SK-N-SH (cell line): ENCODE measurements at regions not wholly inside any gene's neighbourhood (a gene's known extent, or its start where the extent isn't known, plus 50 kb on each side); places are given as distances from the start of the nearest gene placed in this dataset.

ENCODE experiments used
- CTCF ChIA-PET: fragments of 300-600, 350-600 bp; formaldehyde crosslinking; extraction: SDS; loops from one replicate; lab custom pipeline; 2021; lab: Yijun Ruan, JAX
- POLR2A ChIA-PET: fragments of 350-600 bp; sonication (Branson Sonifier 250); formaldehyde crosslinking; extraction: SDS; loops from one replicate; lab custom pipeline; 2020; ENCODE audit warnings: antibody characterized with exemption, inconsistent platforms; lab: Yijun Ruan, JAX
- DNase-seq: peaks from one replicate; pipeline ENCODE4 v3.0.0; 2012
- H2AFZ ChIP-seq: fragments of 200-600 bp; sonication (generic); 2 replicates; pipeline ENCODE4 v1.8.1; 2016; ENCODE audit warnings: antibody characterized with exemption, mild to moderate bottlenecking, low read depth
- H3F3A ChIP-seq: fragments of 200-600 bp; sonication (generic); replicated peaks from 2 replicates; pipeline ENCODE3; 2016; ENCODE audit warnings: antibody characterized with exemption, mild to moderate bottlenecking; ENCODE audit not compliant: insufficient read depth
- H3K27ac ChIP-seq, 2 experiments: fragments of 200-500 bp in 1 of 2; fragments of 200-600 bp in 1 of 2; sonication (Bioruptor generic) in 1 of 2; sonication (generic), shearing (Covaris generic) in 1 of 2; 2 replicates each; pipeline versions ENCODE4 v1.5.1 to v1.6.1; 2014 to 2016; ENCODE audit warnings: low read depth in 2 of 2, inconsistent platforms in 1 of 2, low read length in 1 of 2, mild to moderate bottlenecking in 1 of 2, mixed read lengths in 1 of 2
- H3K27me3 ChIP-seq: fragments of 200-600 bp; sonication (generic), shearing (Covaris generic); 2 replicates; pipeline ENCODE4 v1.6.1; 2016; ENCODE audit warnings: mixed run types; ENCODE audit not compliant: insufficient read depth
- H3K36me3 ChIP-seq, 2 experiments: fragments of 200-500 bp in 1 of 2; fragments of 200-600 bp in 1 of 2; sonication (Bioruptor generic) in 1 of 2; sonication (generic) in 1 of 2; replicated peaks in 1 of 2; 2 replicates each; pipeline versions ENCODE3 to v1.5.1; 2014 to 2016; ENCODE audit warnings: low read length in 1 of 2, mild to moderate bottlenecking in 1 of 2; ENCODE audit not compliant: insufficient read depth in 2 of 2, control insufficient read depth in 1 of 2
- H3K4me1 ChIP-seq, 2 experiments: fragments of 200-500 bp in 1 of 2; fragments of 200-600 bp in 1 of 2; sonication (Bioruptor generic) in 1 of 2; sonication (generic), shearing (Covaris generic) in 1 of 2; 2 replicates each; pipeline versions ENCODE4 v1.5.1 to v1.6.1; 2014 to 2016; ENCODE audit warnings: low read depth in 1 of 2, low read length in 1 of 2, mixed run types in 1 of 2; ENCODE audit not compliant: insufficient read depth in 2 of 2, control insufficient read depth in 1 of 2
- H3K4me2 ChIP-seq: fragments of 200-600 bp; sonication (generic), shearing (Covaris generic); 2 replicates; pipeline ENCODE4 v1.6.1; 2017; ENCODE audit warnings: mixed run types
- H3K4me3 ChIP-seq, 2 experiments: fragments of 200-500 bp in 1 of 2; fragments of 200-600 bp in 1 of 2; sonication (Bioruptor generic) in 1 of 2; sonication (generic), shearing (Covaris generic) in 1 of 2; 2 replicates each; pipeline versions ENCODE4 v1.5.1 to v1.8.1; 2014 to 2016; ENCODE audit warnings: low read depth in 2 of 2, inconsistent platforms in 1 of 2, low read length in 1 of 2, mild to moderate bottlenecking in 1 of 2, mixed read lengths in 1 of 2, moderate library complexity in 1 of 2
- H3K79me2 ChIP-seq: fragments of 200-600 bp; sonication (generic); 2 replicates; pipeline ENCODE4 v1.8.1; 2017; ENCODE audit warnings: mild to moderate bottlenecking; ENCODE audit not compliant: insufficient read depth
- H3K9ac ChIP-seq: fragments of 200-600 bp; sonication (generic); 2 replicates; pipeline ENCODE4 v1.6.1; 2017; ENCODE audit warnings: mixed run types
- H3K9me2 ChIP-seq: fragments of 200-600 bp; sonication (generic); 2 replicates; pipeline ENCODE4 v1.6.1; 2017; ENCODE audit warnings: mixed run types
- H3K9me3 ChIP-seq: fragments of 200-600 bp; sonication (generic); 2 replicates; pipeline ENCODE4 v1.6.1; 2017; ENCODE audit warnings: mixed run types, mild to moderate bottlenecking, moderate library complexity
- H4K20me1 ChIP-seq: fragments of 200-600 bp; sonication (generic); 2 replicates; pipeline ENCODE4 v1.6.1; 2017; ENCODE audit warnings: mild to moderate bottlenecking, mixed run types; ENCODE audit not compliant: insufficient read depth
- EZH2phosphoT487 ChIP-seq: fragments of 200-600 bp; sonication (generic); IDR thresholded peaks from 2 replicates; pipeline ENCODE4 v1.6.1; 2017; ENCODE audit warnings: low read depth, mixed run types, mild to moderate bottlenecking, antibody characterized with exemption, moderate library complexity, borderline replicate concordance
- FOSL2 ChIP-seq: IDR thresholded peaks from 2 replicates; pipeline ENCODE4 v1.4.0; 2012; ENCODE audit warnings: low read depth, mild to moderate bottlenecking, moderate library complexity, borderline replicate concordance
- FOXJ3 ChIP-seq: sonication (generic); formaldehyde crosslinking; IDR thresholded peaks from 2 replicates; pipeline ENCODE4 v1.5.1; 2020; ENCODE audit warnings: mild to moderate bottlenecking, missing genetic modification reagents
- JUND ChIP-seq: IDR thresholded peaks from 2 replicates; pipeline ENCODE4 v1.4.0; 2012
- MEF2A ChIP-seq: IDR thresholded peaks from 2 replicates; pipeline ENCODE4 v1.4.0; 2012; ENCODE audit warnings: low read depth, borderline replicate concordance
- MXI1 ChIP-seq: IDR thresholded peaks from 2 replicates; pipeline ENCODE4 v1.6.1; 2012; ENCODE audit warnings: mild to moderate bottlenecking, low read depth, low read length, improper control_type of control experiment
- NFIC ChIP-seq: IDR thresholded peaks from 2 replicates; pipeline ENCODE4 v1.4.0; 2012; ENCODE audit warnings: borderline replicate concordance
- NRF1 ChIP-seq: IDR thresholded peaks from 2 replicates; pipeline ENCODE4 v1.6.1; 2012; ENCODE audit warnings: low read depth, mild to moderate bottlenecking, low read length
- POLR2AphosphoS5 ChIP-seq: IDR thresholded peaks from 2 replicates; pipeline ENCODE4 v1.6.1; 2012; ENCODE audit warnings: low read depth, low read length
- RCOR1 ChIP-seq: fragments of 150-350 bp; IDR thresholded peaks from 2 replicates; pipeline ENCODE4 v1.6.1; 2017; ENCODE audit warnings: antibody characterized with exemption, low read length
- RXRA ChIP-seq: IDR thresholded peaks from 2 replicates; pipeline ENCODE4 v1.4.0; 2012; ENCODE audit warnings: low read depth, mild to moderate bottlenecking, borderline replicate concordance
- SIN3A ChIP-seq: IDR thresholded peaks from 2 replicates; pipeline ENCODE4 v1.6.1; 2012; ENCODE audit warnings: low read depth, mild to moderate bottlenecking, low read length, moderate library complexity, borderline replicate concordance
- TAF1 ChIP-seq: IDR thresholded peaks from 2 replicates; pipeline ENCODE4 v1.6.1; 2012; ENCODE audit warnings: low read depth, mild to moderate bottlenecking, low read length, moderate library complexity, borderline replicate concordance
- TEAD4 ChIP-seq: IDR thresholded peaks from 2 replicates; pipeline ENCODE4 v1.4.0; 2012; ENCODE audit warnings: mild to moderate bottlenecking, borderline replicate concordance; ENCODE audit not compliant: insufficient read depth
- YY1 ChIP-seq: IDR thresholded peaks from 2 replicates; pipeline ENCODE4 v1.4.0; 2012; ENCODE audit warnings: low read depth, mild to moderate bottlenecking
- WGBS: methylation state at CpG from one replicate; pipeline ENCODE4 v1.1.6; 2017; ENCODE audit warnings: low lambda C conversion rate; 5-methylcytosine and 5-hydroxymethylcytosine counted together
- TF ChIP-seq, protein P1 (sequence below): IDR thresholded peaks from 2 replicates; pipeline ENCODE4 v1.4.0; 2012; ENCODE audit warnings: low read depth
- TF ChIP-seq, protein P2 (sequence below): IDR thresholded peaks from 2 replicates; pipeline ENCODE4 v1.6.1; 2012; ENCODE audit warnings: mild to moderate bottlenecking, low read depth, low read length, moderate library complexity
- TF ChIP-seq, protein P3 (sequence below): IDR thresholded peaks from 2 replicates; pipeline ENCODE4; 2012
- TF ChIP-seq, protein P4 (sequence below): fragments of 150-350 bp; IDR thresholded peaks from 2 replicates; pipeline ENCODE4 v1.6.1; 2016; ENCODE audit warnings: mild to moderate bottlenecking, low read depth, low read length

DNA sequence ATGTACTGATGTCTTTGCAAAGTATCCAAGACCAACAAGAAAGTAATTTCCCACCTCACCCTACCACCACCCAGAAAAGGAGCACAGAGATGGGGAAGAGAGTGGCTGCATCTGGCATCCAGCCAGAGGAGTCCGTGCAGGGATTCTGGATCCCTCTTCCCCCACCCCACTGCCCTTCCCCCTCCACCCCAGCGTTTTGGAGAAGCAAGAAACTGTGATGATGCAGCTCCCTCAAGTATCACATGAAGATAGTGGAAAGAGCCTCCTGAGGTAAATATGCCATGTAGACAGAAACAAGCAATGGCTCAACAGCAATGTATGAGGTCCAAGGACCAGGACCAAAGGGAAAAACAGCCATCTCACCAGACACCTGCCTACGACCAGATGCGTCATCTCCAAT, 153.8 kb downstream of the DEPDC1B start:
- H3K79me2 ChIP-seq, result no peaks in the 10 kb centered on the region
- no peaks in the 10 kb centered on the region for H3K9me2 ChIP-seq
- H2AFZ ChIP-seq, result no peak overlapping the region
- CTCF ChIA-PET, result no interaction called here
- no peak overlapping the region for H3K4me3 ChIP-seq
- TF ChIP-seq TEAD4 (no peak), TAF1 (no peak), RXRA (no peak), SIN3A (no peak), YY1 (no peak), JUND (no peak), POLR2AphosphoS5 (no peak), FOSL2 (no peak), FOXJ3 (CRISPR knock-in tag) (no peak)
- TF ChIP-seq, protein P1, sequence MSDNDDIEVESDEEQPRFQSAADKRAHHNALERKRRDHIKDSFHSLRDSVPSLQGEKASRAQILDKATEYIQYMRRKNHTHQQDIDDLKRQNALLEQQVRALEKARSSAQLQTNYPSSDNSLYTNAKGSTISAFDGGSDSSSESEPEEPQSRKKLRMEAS, result no peak
- TF ChIP-seq, protein P2, sequence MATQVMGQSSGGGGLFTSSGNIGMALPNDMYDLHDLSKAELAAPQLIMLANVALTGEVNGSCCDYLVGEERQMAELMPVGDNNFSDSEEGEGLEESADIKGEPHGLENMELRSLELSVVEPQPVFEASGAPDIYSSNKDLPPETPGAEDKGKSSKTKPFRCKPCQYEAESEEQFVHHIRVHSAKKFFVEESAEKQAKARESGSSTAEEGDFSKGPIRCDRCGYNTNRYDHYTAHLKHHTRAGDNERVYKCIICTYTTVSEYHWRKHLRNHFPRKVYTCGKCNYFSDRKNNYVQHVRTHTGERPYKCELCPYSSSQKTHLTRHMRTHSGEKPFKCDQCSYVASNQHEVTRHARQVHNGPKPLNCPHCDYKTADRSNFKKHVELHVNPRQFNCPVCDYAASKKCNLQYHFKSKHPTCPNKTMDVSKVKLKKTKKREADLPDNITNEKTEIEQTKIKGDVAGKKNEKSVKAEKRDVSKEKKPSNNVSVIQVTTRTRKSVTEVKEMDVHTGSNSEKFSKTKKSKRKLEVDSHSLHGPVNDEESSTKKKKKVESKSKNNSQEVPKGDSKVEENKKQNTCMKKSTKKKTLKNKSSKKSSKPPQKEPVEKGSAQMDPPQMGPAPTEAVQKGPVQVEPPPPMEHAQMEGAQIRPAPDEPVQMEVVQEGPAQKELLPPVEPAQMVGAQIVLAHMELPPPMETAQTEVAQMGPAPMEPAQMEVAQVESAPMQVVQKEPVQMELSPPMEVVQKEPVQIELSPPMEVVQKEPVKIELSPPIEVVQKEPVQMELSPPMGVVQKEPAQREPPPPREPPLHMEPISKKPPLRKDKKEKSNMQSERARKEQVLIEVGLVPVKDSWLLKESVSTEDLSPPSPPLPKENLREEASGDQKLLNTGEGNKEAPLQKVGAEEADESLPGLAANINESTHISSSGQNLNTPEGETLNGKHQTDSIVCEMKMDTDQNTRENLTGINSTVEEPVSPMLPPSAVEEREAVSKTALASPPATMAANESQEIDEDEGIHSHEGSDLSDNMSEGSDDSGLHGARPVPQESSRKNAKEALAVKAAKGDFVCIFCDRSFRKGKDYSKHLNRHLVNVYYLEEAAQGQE, result no peak
- TF ChIP-seq, protein P3, sequence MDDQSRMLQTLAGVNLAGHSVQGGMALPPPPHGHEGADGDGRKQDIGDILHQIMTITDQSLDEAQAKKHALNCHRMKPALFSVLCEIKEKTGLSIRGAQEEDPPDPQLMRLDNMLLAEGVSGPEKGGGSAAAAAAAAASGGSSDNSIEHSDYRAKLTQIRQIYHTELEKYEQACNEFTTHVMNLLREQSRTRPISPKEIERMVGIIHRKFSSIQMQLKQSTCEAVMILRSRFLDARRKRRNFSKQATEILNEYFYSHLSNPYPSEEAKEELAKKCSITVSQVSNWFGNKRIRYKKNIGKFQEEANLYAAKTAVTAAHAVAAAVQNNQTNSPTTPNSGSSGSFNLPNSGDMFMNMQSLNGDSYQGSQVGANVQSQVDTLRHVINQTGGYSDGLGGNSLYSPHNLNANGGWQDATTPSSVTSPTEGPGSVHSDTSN, result no peak
- DNase-seq, result no peak
- H4K20me1 ChIP-seq, result no peaks in the 10 kb centered on the region
- no peaks in the 10 kb centered on the region for H3F3A ChIP-seq
- no peak overlapping the region for H3K9ac ChIP-seq
- H3K4me1 ChIP-seq, result no peaks in the 10 kb centered on the region
- H3K27me3 ChIP-seq, result no peaks in the 10 kb centered on the region
- no peak overlapping the region for H3K27ac ChIP-seq
- WGBS, result 65% methylated on average over 4 of the region's 4 CpGs
- H3K9me3 ChIP-seq, result no peaks in the 10 kb centered on the region
- H3K4me2 ChIP-seq, result no peak overlapping the region
- H3K36me3 ChIP-seq, result no peaks in the 10 kb centered on the region
- POLR2A ChIA-PET, result no interaction called here

DNA sequence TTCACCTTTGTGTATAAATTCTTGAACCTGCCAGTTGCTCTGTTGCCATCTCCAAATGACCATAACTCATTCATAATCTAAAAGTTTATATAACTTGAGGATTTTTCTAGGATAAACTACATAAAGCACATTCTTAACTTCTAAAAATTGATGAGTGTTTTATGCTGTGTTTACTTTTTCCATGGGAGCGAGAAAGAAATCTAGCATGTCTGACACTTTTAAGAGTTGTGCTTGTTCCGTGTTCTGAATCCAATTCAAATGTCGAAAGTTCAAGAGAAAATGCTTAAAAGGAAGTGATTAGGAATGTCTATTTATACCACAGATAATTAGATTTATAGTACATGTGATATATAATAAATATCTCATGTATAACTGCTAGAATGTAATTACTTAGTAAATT, 154.4 kb downstream of the DEPDC1B start:
- Histone ChIP-seq H4K20me1 (no peaks in the 10 kb centered on the region), H2AFZ (no peak overlapping the region), H3K4me3 (no peak overlapping the region), H3K4me2 (no peak overlapping the region), H3K4me1 (no peaks in the 10 kb centered on the region), H3F3A (no peaks in the 10 kb centered on the region), H3K9ac (no peak overlapping the region), H3K79me2 (no peaks in the 10 kb centered on the region), H3K9me2 (no peaks in the 10 kb centered on the region), H3K36me3 (no peaks in the 10 kb centered on the region), H3K27me3 (no peaks in the 10 kb centered on the region), H3K27ac (no peak overlapping the region), H3K9me3 (no peaks in the 10 kb centered on the region)
- DNase-seq, result no peak
- ChIA-PET CTCF (no interaction called here), POLR2A (no interaction called here)
- WGBS, result 83% methylated on average over 3 of the region's 3 CpGs
- TF ChIP-seq, protein P4, sequence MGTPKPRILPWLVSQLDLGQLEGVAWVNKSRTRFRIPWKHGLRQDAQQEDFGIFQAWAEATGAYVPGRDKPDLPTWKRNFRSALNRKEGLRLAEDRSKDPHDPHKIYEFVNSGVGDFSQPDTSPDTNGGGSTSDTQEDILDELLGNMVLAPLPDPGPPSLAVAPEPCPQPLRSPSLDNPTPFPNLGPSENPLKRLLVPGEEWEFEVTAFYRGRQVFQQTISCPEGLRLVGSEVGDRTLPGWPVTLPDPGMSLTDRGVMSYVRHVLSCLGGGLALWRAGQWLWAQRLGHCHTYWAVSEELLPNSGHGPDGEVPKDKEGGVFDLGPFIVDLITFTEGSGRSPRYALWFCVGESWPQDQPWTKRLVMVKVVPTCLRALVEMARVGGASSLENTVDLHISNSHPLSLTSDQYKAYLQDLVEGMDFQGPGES, result no peak
- no peak for TF ChIP-seq MEF2A
- no peak for TF ChIP-seq RCOR1
- TF ChIP-seq NFIC, result no peak
- no peak for TF ChIP-seq FOXJ3 (CRISPR knock-in tag)
- TF ChIP-seq, protein P1, result no peak
- TF ChIP-seq, protein P3, result no peak
- TF ChIP-seq MXI1, result no peak
- no peak for TF ChIP-seq EZH2phosphoT487
- TF ChIP-seq NRF1, result no peak
